ENCODE measurements at regions not wholly inside any gene's neighbourhood (a gene's known extent, or its start where the extent isn't known, plus 50 kb on each side); places are given as distances from the start of the nearest gene placed in this dataset.

- H3K27me3 Mint-ChIP-seq (ENCODE audit: low read depth) = peaks cover 7% of the 10 kb centered on the region
- H3K9me3 Mint-ChIP-seq (ENCODE audit: insufficient read depth) = no peaks in the 10 kb centered on the region
- ChIA-PET POLR2A (no interaction called here), CTCF (no interaction called here)
- H3K36me3 Mint-ChIP-seq (ENCODE audit: low read depth) = no peaks in the 10 kb centered on the region
- H3K4me3 Mint-ChIP-seq = no peak overlapping the region
- peaks cover 38% of the 10 kb centered on the region for H3K4me1 Mint-ChIP-seq (ENCODE audit: low read depth)
- no peak overlapping the region for H3K27ac Mint-ChIP-seq
- no peak for ATAC-seq
- no peak for DNase-seq
These were observed 133.8 kb upstream of the PTPN1 start for GRCh38 chr20:50376179-50376887.

- no peak overlapping the region for H3K27ac Mint-ChIP-seq
- no peaks in the 10 kb centered on the region for H3K9me3 Mint-ChIP-seq (ENCODE audit: insufficient read depth)
- POLR2A ChIA-PET = no interaction called here
- no peaks in the 10 kb centered on the region for H3K36me3 Mint-ChIP-seq (ENCODE audit: low read depth)
- peak; percentile 39 for ATAC-seq
- peaks cover 45% of the 10 kb centered on the region for H3K4me1 Mint-ChIP-seq (ENCODE audit: low read depth)
- no peak for DNase-seq
- H3K4me3 Mint-ChIP-seq = no peak overlapping the region
- CTCF ChIA-PET = interaction anchor here (1.0 kb wide), 1 partner anchor 30 kb away, joined by 4 read pairs; no protein-coding TSS in a partner anchor
- H3K27me3 Mint-ChIP-seq (ENCODE audit: low read depth) = peaks cover 7% of the 10 kb centered on the region
These were observed 133.2 kb upstream of the PTPN1 start for GRCh38 chr20:50376888-50377459.

- no peaks in the 10 kb centered on the region for H3K9me3 Mint-ChIP-seq (ENCODE audit: insufficient read depth)
- no peak overlapping the region for H3K27ac Mint-ChIP-seq
- ChIA-PET CTCF (interaction anchor here (1.0 kb wide), 1 partner anchor 31 kb away, joined by 4 read pairs; no protein-coding TSS in a partner anchor), POLR2A (no interaction called here)
- H3K36me3 Mint-ChIP-seq (ENCODE audit: low read depth) = no peaks in the 10 kb centered on the region
- peaks cover 59% of the 10 kb centered on the region for H3K4me1 Mint-ChIP-seq (ENCODE audit: low read depth)
- DNase-seq (no peak), ATAC-seq (no peak)
- no peak overlapping the region for H3K4me3 Mint-ChIP-seq
- peaks cover 7% of the 10 kb centered on the region for H3K27me3 Mint-ChIP-seq (ENCODE audit: low read depth)
These were observed 131.8 kb upstream of the PTPN1 start for GRCh38 chr20:50378170-50379000.

- ChIA-PET POLR2A (no interaction called here), CTCF (no interaction called here)
- Mint-ChIP-seq H3K27me3 (ENCODE audit: low read depth) (peaks cover under 1% of the 10 kb centered on the region), H3K9me3 (ENCODE audit: insufficient read depth) (no peaks in the 10 kb centered on the region), H3K4me3 (no peak overlapping the region), H3K4me1 (ENCODE audit: low read depth) (peaks cover 65% of the 10 kb centered on the region), H3K36me3 (ENCODE audit: low read depth) (no peaks in the 10 kb centered on the region), H3K27ac (peak overlapping the region; percentile 5)
- ATAC-seq (no peak), DNase-seq (no peak)
These were observed 130.9 kb upstream of the PTPN1 start for GRCh38 chr20:50379049-50379990.

GRCh38 chr20:50379991-50380696 is 130.0 kb upstream of the PTPN1 start:
- H3K9me3 Mint-ChIP-seq (ENCODE audit: insufficient read depth) = no peaks in the 10 kb centered on the region
- DNase-seq = no peak
- ATAC-seq = no peak
- H3K4me3 Mint-ChIP-seq = no peak overlapping the region
- H3K36me3 Mint-ChIP-seq (ENCODE audit: low read depth) = no peaks in the 10 kb centered on the region
- CTCF ChIA-PET = no interaction called here
- POLR2A ChIA-PET = interaction anchor here (0.6 kb wide), 1 partner anchor 42 kb away, joined by 5 read pairs; no protein-coding TSS in a partner anchor
- H3K27ac Mint-ChIP-seq = peak overlapping the region; percentile 5
- H3K4me1 Mint-ChIP-seq (ENCODE audit: low read depth) = peaks cover 68% of the 10 kb centered on the region
- H3K27me3 Mint-ChIP-seq (ENCODE audit: low read depth) = no peaks in the 10 kb centered on the region

- no peaks in the 10 kb centered on the region for H3K27me3 Mint-ChIP-seq (ENCODE audit: low read depth)
- ChIA-PET POLR2A (no interaction called here), CTCF (no interaction called here)
- H3K27ac Mint-ChIP-seq = no peak overlapping the region
- peaks cover 70% of the 10 kb centered on the region for H3K4me1 Mint-ChIP-seq (ENCODE audit: low read depth)
- no peaks in the 10 kb centered on the region for H3K36me3 Mint-ChIP-seq (ENCODE audit: low read depth)
- no peaks in the 10 kb centered on the region for H3K9me3 Mint-ChIP-seq (ENCODE audit: insufficient read depth)
- DNase-seq (no peak), ATAC-seq (no peak)
- H3K4me3 Mint-ChIP-seq = no peak overlapping the region
These were observed 129.5 kb upstream of the PTPN1 start for GRCh38 chr20:50380697-50381040.

GRCh38 chr20:50381075-50381732 is 129.0 kb upstream of the PTPN1 start:
- H3K27ac Mint-ChIP-seq = peak overlapping the region; percentile 76
- H3K9me3 Mint-ChIP-seq (ENCODE audit: insufficient read depth) = no peaks in the 10 kb centered on the region
- DNase-seq (no peak), ATAC-seq (no peak)
- no peaks in the 10 kb centered on the region for H3K36me3 Mint-ChIP-seq (ENCODE audit: low read depth)
- CTCF ChIA-PET = interaction anchor here (1.1 kb wide), 1 partner anchor 296 kb away, joined by 3 read pairs; no protein-coding TSS in a partner anchor
- POLR2A ChIA-PET = no interaction called here
- H3K4me3 Mint-ChIP-seq = peak overlapping the region; percentile 7
- H3K4me1 Mint-ChIP-seq (ENCODE audit: low read depth) = peaks cover 73% of the 10 kb centered on the region
- no peaks in the 10 kb centered on the region for H3K27me3 Mint-ChIP-seq (ENCODE audit: low read depth)

GRCh38 chr20:50381771-50382593 is 128.2 kb upstream of the PTPN1 start:
- peak overlapping the region; percentile 62 for H3K4me3 Mint-ChIP-seq
- ChIA-PET POLR2A (interaction anchor here (2.3 kb wide), 1 partner anchor 43 kb away, joined by 11 read pairs; no protein-coding TSS in a partner anchor), CTCF (interaction anchor here (1.1 kb wide), 1 partner anchor 297 kb away, joined by 3 read pairs; no protein-coding TSS in a partner anchor)
- peak overlapping the region; percentile 79 for H3K27ac Mint-ChIP-seq
- H3K27me3 Mint-ChIP-seq (ENCODE audit: low read depth) = no peaks in the 10 kb centered on the region
- peak; percentile 57 for DNase-seq
- H3K4me1 Mint-ChIP-seq (ENCODE audit: low read depth) = peaks cover 72% of the 10 kb centered on the region
- no peaks in the 10 kb centered on the region for H3K36me3 Mint-ChIP-seq (ENCODE audit: low read depth)
- H3K9me3 Mint-ChIP-seq (ENCODE audit: insufficient read depth) = no peaks in the 10 kb centered on the region
- peak; percentile 32 for ATAC-seq

- Mint-ChIP-seq H3K36me3 (ENCODE audit: low read depth) (no peaks in the 10 kb centered on the region), H3K4me3 (peak overlapping the region; percentile 54), H3K9me3 (ENCODE audit: insufficient read depth) (no peaks in the 10 kb centered on the region), H3K27ac (peak overlapping the region; percentile 77), H3K4me1 (ENCODE audit: low read depth) (peaks cover 89% of the 10 kb centered on the region), H3K27me3 (ENCODE audit: low read depth) (no peaks in the 10 kb centered on the region)
- POLR2A ChIA-PET = interaction anchor here (1.2 kb wide), 1 partner anchor 33 kb away, joined by 3 read pairs; no protein-coding TSS in a partner anchor
- DNase-seq = peak; percentile 86
- CTCF ChIA-PET = interaction anchor here (1.0 to 1.3 kb wide), 3 partner anchors 39 to 78 kb away, joined by 3 to 4 read pairs (median 3); no protein-coding TSS in a partner anchor
- peak; percentile 87 for ATAC-seq
These were observed 124.2 kb upstream of the PTPN1 start for GRCh38 chr20:50385733-50386640.

Measured in activated CD8-positive, alpha-beta T cell treated with anti-CD3 and anti-CD28 coated beads, Interleukin-2, amount 10 ng/mL, durations not matched to agents 7 days and 5 days (primary cell).